Keratinocyte (primary cell): ENCODE measurements at regions not wholly inside any gene's neighbourhood (a gene's known extent, or its start where the extent isn't known, plus 50 kb on each side); places are given as distances from the start of the nearest gene placed in this dataset.

Source experiments
- EZH2 ChIP-seq: IDR thresholded peaks from one replicate; pipeline ENCODE4 v1.6.1; 2012; ENCODE audit warnings: inconsistent platforms, mild to moderate bottlenecking, low read length, moderate library complexity
- TF ChIP-seq, protein P1 (sequence below), 3 experiments: IDR thresholded peaks in 1 of 3; conservative IDR thresholded peaks in 1 of 3; optimal IDR thresholded peaks in 1 of 3; 2 replicates in 2 of 3; 3 replicates in 1 of 3; pipeline versions ENCODE3 to v1.5.1; 2011; ENCODE audit warnings: low read length in 3 of 3, mild to moderate bottlenecking in 3 of 3, moderate library complexity in 2 of 3, control low read depth in 1 of 3, inconsistent platforms in 1 of 3; ENCODE audit not compliant: insufficient read depth in 2 of 3; ENCODE audit errors: extremely low read depth in 1 of 3

DNA sequence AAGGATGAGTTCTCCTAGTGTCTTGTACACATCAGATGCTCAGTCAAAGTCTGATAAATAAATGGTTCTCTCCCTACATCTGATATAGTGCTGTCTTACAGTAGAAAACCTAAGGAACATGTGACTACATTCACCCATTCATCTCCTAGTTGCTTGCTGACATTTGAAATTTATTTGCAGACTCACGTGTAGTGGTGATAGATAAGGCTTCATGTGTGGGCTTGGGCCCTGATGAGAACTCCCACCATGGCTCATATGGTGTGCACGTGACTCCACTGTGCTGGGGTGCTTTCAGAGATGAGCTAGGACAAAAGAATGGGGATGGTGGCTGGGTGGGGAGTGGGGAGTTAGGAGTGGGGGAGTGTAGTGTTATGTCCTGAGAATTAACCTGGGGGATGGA is 287.3 kb downstream of the RPS24 start:
- TF ChIP-seq EZH2 = no peak
- TF ChIP-seq, protein P1, sequence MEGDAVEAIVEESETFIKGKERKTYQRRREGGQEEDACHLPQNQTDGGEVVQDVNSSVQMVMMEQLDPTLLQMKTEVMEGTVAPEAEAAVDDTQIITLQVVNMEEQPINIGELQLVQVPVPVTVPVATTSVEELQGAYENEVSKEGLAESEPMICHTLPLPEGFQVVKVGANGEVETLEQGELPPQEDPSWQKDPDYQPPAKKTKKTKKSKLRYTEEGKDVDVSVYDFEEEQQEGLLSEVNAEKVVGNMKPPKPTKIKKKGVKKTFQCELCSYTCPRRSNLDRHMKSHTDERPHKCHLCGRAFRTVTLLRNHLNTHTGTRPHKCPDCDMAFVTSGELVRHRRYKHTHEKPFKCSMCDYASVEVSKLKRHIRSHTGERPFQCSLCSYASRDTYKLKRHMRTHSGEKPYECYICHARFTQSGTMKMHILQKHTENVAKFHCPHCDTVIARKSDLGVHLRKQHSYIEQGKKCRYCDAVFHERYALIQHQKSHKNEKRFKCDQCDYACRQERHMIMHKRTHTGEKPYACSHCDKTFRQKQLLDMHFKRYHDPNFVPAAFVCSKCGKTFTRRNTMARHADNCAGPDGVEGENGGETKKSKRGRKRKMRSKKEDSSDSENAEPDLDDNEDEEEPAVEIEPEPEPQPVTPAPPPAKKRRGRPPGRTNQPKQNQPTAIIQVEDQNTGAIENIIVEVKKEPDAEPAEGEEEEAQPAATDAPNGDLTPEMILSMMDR (optimal IDR thresholded peaks at IDR 0.05 in 1 of 3, IDR thresholded peaks at IDR 0.05 in 1 of 3, conservative IDR thresholded peaks at IDR 0.05 in 1 of 3; ENCODE audit: extremely low read depth in 1 of 3, insufficient read depth in 2 of 3, low read length in 3 of 3) = no peak
